Activated effector memory CD4-positive, alpha-beta T cell treated with anti-CD3 and anti-CD28 coated beads, Interleukin-2, amount 50 U/mL, for 16 hours (primary cell): ENCODE measurements at regions not wholly inside any gene's neighbourhood (a gene's known extent, or its start where the extent isn't known, plus 50 kb on each side); places are given as distances from the start of the nearest gene placed in this dataset.

ENCODE experiments used
- DNase-seq: peaks from one replicate; pipeline ENCODE4 v3.0.0-alpha.2; 2020

DNA sequence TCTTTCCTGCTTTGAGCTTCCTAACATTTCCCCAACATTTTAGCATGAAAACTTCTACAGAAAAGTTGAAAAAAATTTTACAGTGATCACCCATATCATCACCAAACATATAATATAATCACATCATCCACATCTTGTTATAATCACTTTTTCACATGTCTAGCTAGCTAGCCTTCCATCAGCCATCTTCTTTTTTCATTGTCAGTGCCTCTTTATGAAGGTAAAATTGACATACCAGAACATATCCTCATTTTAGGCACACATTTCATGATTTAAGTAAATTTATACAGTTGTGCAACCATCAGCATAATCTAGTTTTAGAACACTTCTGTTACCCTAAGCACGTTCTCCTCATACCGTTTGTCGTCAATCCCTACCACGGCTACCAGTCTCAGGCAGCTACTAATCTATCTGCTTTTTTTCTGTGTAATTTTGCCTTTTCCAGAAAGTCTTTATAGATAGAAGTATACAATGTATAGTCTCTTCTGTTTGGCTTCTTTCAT is 73.7 kb downstream of the VEGFA start:
- no peak for DNase-seq

DNA sequence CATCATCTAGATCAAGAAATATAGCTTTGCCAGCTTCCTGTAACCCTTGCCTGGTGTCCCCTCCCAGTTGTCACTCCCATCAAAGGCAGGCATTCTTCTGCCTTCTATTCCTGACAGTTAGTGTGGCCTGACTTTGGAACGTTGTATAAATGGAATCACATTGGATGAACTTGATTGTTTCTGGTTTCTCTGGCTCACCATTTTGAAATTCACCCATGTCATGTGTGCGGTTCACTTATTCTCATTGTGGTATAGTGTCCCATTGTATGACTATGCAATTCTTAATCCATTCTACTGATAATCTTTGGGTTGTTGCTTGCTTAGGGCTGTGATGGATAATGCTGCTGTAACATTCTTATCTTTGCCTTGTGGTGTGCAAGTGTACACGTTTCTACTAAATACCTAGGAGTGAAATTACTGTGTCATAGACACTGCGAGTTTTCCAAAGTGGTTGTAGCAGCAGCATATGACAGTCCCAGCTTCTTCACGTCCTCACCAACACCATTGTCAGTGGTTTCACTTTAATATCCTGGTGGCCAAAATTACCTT is 73.2 kb downstream of the VEGFA start:
- DNase-seq, result no peak

DNA sequence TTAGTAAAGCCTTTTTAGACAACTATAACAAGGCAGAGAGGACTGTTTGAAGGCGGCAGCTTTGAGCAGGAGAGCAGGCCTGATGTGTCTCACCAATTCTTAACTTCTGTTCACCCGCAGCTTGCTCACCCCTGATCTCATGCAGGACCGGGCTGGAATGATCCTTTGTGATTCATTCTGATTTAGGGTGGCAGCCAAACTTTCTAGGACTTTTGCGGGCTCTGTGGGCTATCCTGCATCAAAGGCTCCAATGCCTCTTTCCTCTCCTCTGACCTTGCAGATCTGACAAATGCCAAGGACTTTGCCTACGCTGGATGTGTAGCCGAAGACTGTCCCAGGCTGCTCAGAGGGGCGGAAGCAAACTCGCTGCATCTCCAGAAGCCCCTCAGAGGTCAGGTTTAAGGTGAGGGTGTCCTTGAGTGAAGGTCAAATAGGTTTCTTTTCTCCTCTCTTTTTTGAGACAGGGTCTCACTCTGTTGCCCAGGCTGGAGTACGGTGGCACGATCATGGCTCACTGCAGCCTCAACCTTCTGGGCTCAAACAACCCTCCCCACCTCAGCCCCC is 72.3 kb downstream of the VEGFA start:
- no peak for DNase-seq

DNA sequence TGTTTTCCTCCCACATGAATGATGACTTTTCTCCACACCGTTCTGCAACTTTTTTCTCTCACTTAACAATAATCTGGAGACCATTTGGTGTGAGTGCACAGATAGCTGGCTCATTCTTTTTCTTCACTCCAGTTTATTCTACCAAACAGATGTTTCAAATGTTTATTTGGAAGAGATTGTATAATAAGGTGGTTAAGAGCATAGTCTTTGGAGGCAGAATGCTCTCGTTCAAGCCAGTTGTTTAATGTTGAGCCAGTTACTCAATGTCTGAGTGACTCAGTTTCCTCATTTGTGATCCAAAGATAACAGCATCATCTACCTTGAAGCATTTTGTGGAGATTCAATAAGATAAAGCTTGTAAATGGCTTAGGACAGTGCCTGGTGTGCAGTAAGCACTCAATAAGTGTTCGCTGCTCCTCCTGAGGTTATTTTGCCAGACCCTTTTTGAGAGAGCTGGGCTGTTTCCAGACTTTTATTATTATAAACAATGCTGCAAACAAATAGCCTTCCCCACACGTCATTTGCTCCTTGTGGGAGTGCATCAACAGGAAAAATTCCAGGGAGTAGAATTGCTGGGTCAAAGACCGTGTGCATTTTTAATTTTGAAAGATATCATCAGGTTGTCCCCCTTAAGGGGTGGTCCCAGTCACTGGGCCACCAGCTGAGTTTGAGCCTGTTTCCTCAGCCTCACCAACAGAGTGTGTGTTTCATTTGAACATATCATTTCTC is 70.6 kb downstream of the VEGFA start:
- DNase-seq, result no peak

DNA sequence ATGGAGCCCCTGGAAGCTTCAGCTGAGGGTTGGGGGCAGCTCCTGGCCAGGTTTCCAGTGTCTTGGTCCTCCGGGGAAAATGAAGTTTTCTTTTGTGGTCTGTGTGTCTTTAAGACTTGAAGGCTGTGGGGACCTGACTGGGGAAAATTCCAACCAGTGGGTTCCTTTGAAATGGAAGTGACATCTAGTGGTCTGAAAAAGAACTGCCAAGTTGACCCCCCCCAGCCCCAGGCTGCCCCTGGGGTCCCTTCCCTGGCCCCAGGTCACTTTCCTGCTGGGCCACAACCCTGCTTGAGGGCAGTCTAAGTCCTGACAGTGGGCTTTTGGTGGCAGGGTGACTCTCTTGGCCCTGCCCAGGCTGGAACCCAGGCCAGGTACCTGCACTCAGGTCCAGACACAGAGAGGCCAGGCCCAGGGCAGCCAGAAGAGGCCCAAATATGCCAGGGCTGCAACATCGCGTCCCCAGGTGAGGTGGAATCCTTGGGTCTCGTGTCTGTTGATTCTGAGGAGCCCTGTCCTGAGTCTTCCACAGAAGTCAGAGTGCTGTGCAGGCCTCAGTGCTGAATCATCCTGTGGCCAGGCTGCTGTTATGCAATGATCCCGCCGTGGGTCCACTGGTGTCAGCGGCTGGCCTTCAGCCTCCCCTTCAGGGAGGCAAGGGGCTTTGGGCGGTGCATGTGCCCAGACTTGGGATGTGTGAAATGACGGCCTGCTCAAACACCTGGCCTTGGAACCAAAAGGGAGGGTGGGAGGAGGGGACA is 68.4 kb downstream of the VEGFA start:
- DNase-seq, result no peak

DNA sequence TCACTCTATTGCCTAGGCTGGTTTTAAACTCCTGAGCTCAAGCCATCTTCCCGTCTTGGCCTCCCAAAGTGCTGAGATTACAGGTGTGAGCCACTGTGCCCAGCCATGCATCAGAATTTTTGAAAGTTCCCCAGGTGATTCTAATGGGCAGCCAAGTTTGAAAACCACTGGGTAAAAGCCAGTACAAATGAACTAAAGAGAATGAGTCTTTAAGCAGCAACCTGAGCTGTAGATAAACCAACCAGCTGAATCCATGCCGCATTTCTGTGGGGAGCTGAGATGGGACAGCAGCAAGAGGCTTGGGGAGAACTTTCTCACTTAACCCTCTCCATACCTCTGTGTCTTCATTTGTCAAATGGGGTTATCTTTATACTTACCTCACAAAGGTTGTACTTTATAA is 67.5 kb downstream of the VEGFA start:
- no peak for DNase-seq

DNA sequence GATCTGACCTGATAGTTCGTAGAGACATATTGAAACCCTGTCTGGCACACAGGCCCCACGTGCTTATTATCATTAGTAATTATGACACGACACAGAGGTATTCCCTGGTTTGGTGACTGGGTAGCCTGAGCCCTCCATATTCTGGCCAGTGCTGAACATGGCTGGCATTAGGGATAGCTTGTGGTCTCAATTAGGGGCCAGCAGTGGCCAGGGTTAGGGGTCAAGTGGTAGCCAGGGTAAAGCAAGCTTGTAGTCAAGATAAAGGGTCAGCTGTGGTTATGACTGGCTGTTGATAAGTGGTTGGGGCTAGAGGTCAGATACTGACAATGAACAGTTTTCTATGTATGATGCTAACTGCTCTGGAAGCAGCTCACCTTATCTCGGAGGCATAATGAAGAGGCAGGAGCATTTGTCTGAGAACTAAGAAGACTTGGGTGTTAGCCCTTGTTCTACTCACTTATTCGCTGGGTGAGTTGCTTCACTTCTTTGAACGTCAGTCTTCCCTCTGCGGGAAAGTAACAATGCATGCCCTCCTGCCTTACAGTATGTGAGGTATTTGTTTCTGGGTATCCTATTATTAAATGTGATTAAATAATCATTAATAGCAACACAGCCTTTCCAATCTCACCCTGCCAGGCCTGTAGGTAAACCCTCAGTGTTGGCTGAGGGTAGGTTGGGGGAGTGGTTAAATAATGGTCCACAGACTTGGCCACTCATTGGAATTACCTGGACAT is 66.7 kb downstream of the VEGFA start:
- no peak for DNase-seq
